ENCODE measurements at regions not wholly inside any gene's neighbourhood (a gene's known extent, or its start where the extent isn't known, plus 50 kb on each side); places are given as distances from the start of the nearest gene placed in this dataset.

- TF ChIP-seq EZH2 (IDR thresholded peaks at IDR 0.05; ENCODE audit: borderline replicate concordance) (no peak), EZH2phosphoT487 (IDR thresholded peaks at IDR 0.05; ENCODE audit: low read depth, severe bottlenecking, unreplicated experiment) (no peak)
- TF ChIP-seq, protein P1, sequence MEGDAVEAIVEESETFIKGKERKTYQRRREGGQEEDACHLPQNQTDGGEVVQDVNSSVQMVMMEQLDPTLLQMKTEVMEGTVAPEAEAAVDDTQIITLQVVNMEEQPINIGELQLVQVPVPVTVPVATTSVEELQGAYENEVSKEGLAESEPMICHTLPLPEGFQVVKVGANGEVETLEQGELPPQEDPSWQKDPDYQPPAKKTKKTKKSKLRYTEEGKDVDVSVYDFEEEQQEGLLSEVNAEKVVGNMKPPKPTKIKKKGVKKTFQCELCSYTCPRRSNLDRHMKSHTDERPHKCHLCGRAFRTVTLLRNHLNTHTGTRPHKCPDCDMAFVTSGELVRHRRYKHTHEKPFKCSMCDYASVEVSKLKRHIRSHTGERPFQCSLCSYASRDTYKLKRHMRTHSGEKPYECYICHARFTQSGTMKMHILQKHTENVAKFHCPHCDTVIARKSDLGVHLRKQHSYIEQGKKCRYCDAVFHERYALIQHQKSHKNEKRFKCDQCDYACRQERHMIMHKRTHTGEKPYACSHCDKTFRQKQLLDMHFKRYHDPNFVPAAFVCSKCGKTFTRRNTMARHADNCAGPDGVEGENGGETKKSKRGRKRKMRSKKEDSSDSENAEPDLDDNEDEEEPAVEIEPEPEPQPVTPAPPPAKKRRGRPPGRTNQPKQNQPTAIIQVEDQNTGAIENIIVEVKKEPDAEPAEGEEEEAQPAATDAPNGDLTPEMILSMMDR (IDR thresholded peaks at IDR 0.05; ENCODE audit: poor library complexity): no peak
These were observed 95.3 kb upstream of the IL1RAPL1 start for GRCh38 chrX:28491941-28492340.
